Activated CD8-positive, alpha-beta T cell treated with anti-CD3 and anti-CD28 coated beads for 36 hours (primary cell): ENCODE measurements at regions not wholly inside any gene's neighbourhood (a gene's known extent, or its start where the extent isn't known, plus 50 kb on each side); places are given as distances from the start of the nearest gene placed in this dataset.

Source experiments
- ATAC-seq: fragments of 200-7000 bp; cut with Tn5 transposase; one replicate; pipeline ENCODE4 v1.10.0; 2021; ENCODE audit warnings: mild to moderate bottlenecking, moderate library complexity
- CTCF ChIA-PET: fragments of 350-600 bp; sonication (Branson Sonifier 250); formaldehyde crosslinking; loops from one replicate; lab custom pipeline; 2021; ENCODE audit warnings: antibody characterized with exemption; lab: Charles Lee
- POLR2A ChIA-PET: fragments of 350-600 bp; sonication (Branson Sonifier 250); formaldehyde crosslinking; loops from one replicate; lab custom pipeline; 2021; ENCODE audit warnings: antibody characterized with exemption; lab: Charles Lee
- DNase-seq: peaks from one replicate; pipeline ENCODE4 v3.0.0-alpha.2; 2020
- H3K27ac Mint-ChIP-seq: one replicate; pipeline ENCODE4 v1.8.0; 2021; ENCODE audit warnings: mild to moderate bottlenecking, mixed read lengths
- H3K27me3 Mint-ChIP-seq: one replicate; pipeline ENCODE4 v1.8.0; 2021; ENCODE audit warnings: mixed read lengths
- H3K36me3 Mint-ChIP-seq: one replicate; pipeline ENCODE4 v1.8.0; 2021; ENCODE audit warnings: low read depth, mixed read lengths
- H3K4me1 Mint-ChIP-seq: one replicate; pipeline ENCODE4 v1.8.0; 2021; ENCODE audit warnings: low read depth, mixed read lengths
- H3K4me3 Mint-ChIP-seq: one replicate; pipeline ENCODE4 v1.8.0; 2021; ENCODE audit warnings: mild to moderate bottlenecking, moderate library complexity, mixed read lengths
- H3K9me3 Mint-ChIP-seq: one replicate; pipeline ENCODE4 v1.8.0; 2021; ENCODE audit warnings: mixed read lengths
- intact Hi-C: fragments of 100-400 bp; cut with micrococcal nuclease; formaldehyde crosslinking; loops from one replicate; pipeline ENCODE4 v1.10.0; 2022
- TF ChIP-seq, protein P1 (sequence below): fragments of 200-600 bp; IDR thresholded peaks from one replicate; pipeline ENCODE4 v1.8.0; 2022; ENCODE audit warnings: antibody characterized with exemption, mild to moderate bottlenecking

GRCh38 chr2:234426616-234427015, 70.3 kb downstream of the ARL4C start:
- Mint-ChIP-seq H3K4me3 (peak overlapping the region; percentile 55), H3K9me3 (no peaks in the 10 kb centered on the region), H3K27me3 (no peaks in the 10 kb centered on the region), H3K4me1 (peaks cover 76% of the 10 kb centered on the region), H3K36me3 (peaks cover 13% of the 10 kb centered on the region), H3K27ac (peak overlapping the region; percentile 88)
- ChIA-PET CTCF (interaction anchor here (0.9 to 1.5 kb wide), 5 partner anchors 18 to 291 kb away, joined by 3 to 4 read pairs (median 3); partner anchors contain the start of gene ARL4C), POLR2A (interaction anchor here (0.6 to 2.5 kb wide), 9 partner anchors 20 to 135 kb away, joined by 3 to 14 read pairs (median 6); no protein-coding TSS in a partner anchor)
- no peak for DNase-seq
- intact Hi-C loops, result loop anchor here (10.0 kb wide), 1 partner anchor 68 kb away; the partner anchor contains the start of gene ARL4C
- TF ChIP-seq, protein P1, sequence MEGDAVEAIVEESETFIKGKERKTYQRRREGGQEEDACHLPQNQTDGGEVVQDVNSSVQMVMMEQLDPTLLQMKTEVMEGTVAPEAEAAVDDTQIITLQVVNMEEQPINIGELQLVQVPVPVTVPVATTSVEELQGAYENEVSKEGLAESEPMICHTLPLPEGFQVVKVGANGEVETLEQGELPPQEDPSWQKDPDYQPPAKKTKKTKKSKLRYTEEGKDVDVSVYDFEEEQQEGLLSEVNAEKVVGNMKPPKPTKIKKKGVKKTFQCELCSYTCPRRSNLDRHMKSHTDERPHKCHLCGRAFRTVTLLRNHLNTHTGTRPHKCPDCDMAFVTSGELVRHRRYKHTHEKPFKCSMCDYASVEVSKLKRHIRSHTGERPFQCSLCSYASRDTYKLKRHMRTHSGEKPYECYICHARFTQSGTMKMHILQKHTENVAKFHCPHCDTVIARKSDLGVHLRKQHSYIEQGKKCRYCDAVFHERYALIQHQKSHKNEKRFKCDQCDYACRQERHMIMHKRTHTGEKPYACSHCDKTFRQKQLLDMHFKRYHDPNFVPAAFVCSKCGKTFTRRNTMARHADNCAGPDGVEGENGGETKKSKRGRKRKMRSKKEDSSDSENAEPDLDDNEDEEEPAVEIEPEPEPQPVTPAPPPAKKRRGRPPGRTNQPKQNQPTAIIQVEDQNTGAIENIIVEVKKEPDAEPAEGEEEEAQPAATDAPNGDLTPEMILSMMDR, result no peak
- ATAC-seq, result no peak

- peak; percentile 61 for ATAC-seq
- Mint-ChIP-seq H3K27me3 (no peaks in the 10 kb centered on the region), H3K4me3 (peak overlapping the region; percentile 55), H3K27ac (peak overlapping the region; percentile 88), H3K36me3 (peaks cover 13% of the 10 kb centered on the region), H3K4me1 (peaks cover 81% of the 10 kb centered on the region), H3K9me3 (no peaks in the 10 kb centered on the region)
- CTCF ChIA-PET, result interaction anchor here (0.8 to 1.8 kb wide), 6 partner anchors 18 to 291 kb away, joined by 3 to 5 read pairs (median 3); partner anchors contain the start of gene ARL4C
- TF ChIP-seq, protein P1, result no peak
- DNase-seq, result peak; percentile 73
- POLR2A ChIA-PET, result interaction anchor here (0.7 to 2.5 kb wide), 12 partner anchors 9 to 135 kb away, joined by 3 to 14 read pairs (median 4); no protein-coding TSS in a partner anchor
- intact Hi-C loops, result loop anchor here (10.0 kb wide), 1 partner anchor 69 kb away; the partner anchor contains the start of gene ARL4C
Measured at GRCh38 chr2:234425639-234426603, 71.0 kb downstream of the ARL4C start.

DNA sequence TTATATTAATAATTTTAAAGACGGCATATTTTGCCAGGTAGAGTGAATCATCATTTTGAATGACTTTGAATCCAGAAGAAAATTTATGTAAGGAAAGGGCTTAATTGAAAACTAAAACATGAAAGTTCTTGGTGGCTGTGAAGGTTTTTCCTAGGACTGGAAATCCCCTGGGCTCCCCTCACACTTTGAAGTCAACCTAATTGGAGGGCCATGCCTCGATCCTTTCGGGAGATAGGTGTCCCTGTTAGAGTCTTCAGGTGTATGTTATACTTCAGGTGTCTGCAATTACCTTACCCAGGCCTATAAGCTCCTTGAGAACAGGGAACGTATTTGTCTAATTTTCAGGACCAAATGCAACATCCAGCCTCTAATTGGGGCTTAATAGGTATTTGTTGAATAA, 73.0 kb downstream of the ARL4C start:
- intact Hi-C loops, result loop anchor here (10.0 kb wide), 1 partner anchor 71 kb away; the partner anchor contains the start of gene ARL4C
- Mint-ChIP-seq H3K36me3 (peaks cover 13% of the 10 kb centered on the region), H3K9me3 (no peaks in the 10 kb centered on the region), H3K4me3 (no peak overlapping the region), H3K4me1 (peaks cover 85% of the 10 kb centered on the region), H3K27ac (peak overlapping the region; percentile 88), H3K27me3 (no peaks in the 10 kb centered on the region)
- TF ChIP-seq, protein P1, result no peak
- ATAC-seq (no peak), DNase-seq (no peak)
- ChIA-PET POLR2A (interaction anchor here (1.1 to 2.0 kb wide), 2 partner anchors 20 to 27 kb away, joined by 3 to 4 read pairs; no protein-coding TSS in a partner anchor), CTCF (interaction anchor here (0.6 to 2.3 kb wide), 3 partner anchors 19 to 74 kb away, joined by 3 to 7 read pairs (median 5); partner anchors contain the start of gene ARL4C)

- Mint-ChIP-seq H3K27ac (peak overlapping the region; percentile 88), H3K9me3 (peaks cover 7% of the 10 kb centered on the region), H3K4me3 (peak overlapping the region; percentile 33), H3K27me3 (no peaks in the 10 kb centered on the region), H3K4me1 (peaks cover 78% of the 10 kb centered on the region), H3K36me3 (peaks cover 13% of the 10 kb centered on the region)
- peak; percentile 85 for DNase-seq
- ATAC-seq, result peak; percentile 70
- TF ChIP-seq, protein P1, result no peak
- intact Hi-C loops, result loop anchor here (10.0 kb wide), 1 partner anchor 72 kb away; the partner anchor contains the start of gene ARL4C
- POLR2A ChIA-PET, result interaction anchor here (1.3 to 2.0 kb wide), 6 partner anchors 19 to 134 kb away, joined by 3 to 11 read pairs (median 4); no protein-coding TSS in a partner anchor
- CTCF ChIA-PET, result interaction anchor here (0.9 to 2.3 kb wide), 8 partner anchors 10 to 133 kb away, joined by 3 to 7 read pairs (median 4); partner anchors contain the start of gene ARL4C
Measured at GRCh38 chr2:234422981-234423431, 73.9 kb downstream of the ARL4C start.
